ENCODE measurements at regions not wholly inside any gene's neighbourhood (a gene's known extent, or its start where the extent isn't known, plus 50 kb on each side); places are given as distances from the start of the nearest gene placed in this dataset.

- intact Hi-C loops (cut with micrococcal nuclease), result no loop called here
Observed at GRCh38 chr1:116457946-116458604, 85.0 kb downstream of the ATP1A1 start.

More at GRCh38 chr1:116457946-116458604, 85.0 kb downstream of the ATP1A1 start:
- no peaks in the 10 kb centered on the region for H3K79me2 ChIP-seq (ENCODE audit: control insufficient read depth, insufficient read depth, low read length)
- DNase-seq (ENCODE audit: low read depth, low spot score), result no peak
- POLR2A ChIA-PET, result no interaction called here
- H3K9ac ChIP-seq (replicated peaks; ENCODE audit: extremely low read depth, insufficient read depth, low read length), result no peak overlapping the region
- no TSS peak for BruUV-seq (replicated peaks)
- no peak overlapping the region for H2AFZ ChIP-seq (ENCODE audit: low read depth, low read length)
- no peak for FAIRE-seq
- no peak overlapping the region for H3K27ac ChIP-seq (ENCODE audit: insufficient read depth, low read depth, low read length)
- TF ChIP-seq MAX (IDR thresholded peaks at IDR 0.05; ENCODE audit: insufficient read depth, insufficient read length), result no peak
- no peak for TF ChIP-seq GATA2 (IDR thresholded peaks at IDR 0.05; ENCODE audit: insufficient read depth, insufficient read length, low read depth, low read length)
- no peak for TF ChIP-seq FOS (IDR thresholded peaks at IDR 0.05; ENCODE audit: borderline replicate concordance, insufficient read depth, low read length)
- TF ChIP-seq JUN (IDR thresholded peaks at IDR 0.05; ENCODE audit: borderline replicate concordance, insufficient read depth, insufficient read length, low read depth), result no peak
- TF ChIP-seq POLR2AphosphoS5 (IDR thresholded peaks at IDR 0.05; ENCODE audit: insufficient read depth, low read depth, low read length), result no peak
- TF ChIP-seq POLR2A (IDR thresholded peaks at IDR 0.05; ENCODE audit: low read depth, low read length), result no peak
- no peak for TF ChIP-seq EZH2 (IDR thresholded peaks at IDR 0.05; ENCODE audit: borderline replicate concordance, low read depth, low read length, severe bottlenecking)
- TF ChIP-seq CTCF (IDR thresholded peaks at IDR 0.05; ENCODE audit: extremely low read depth in 1 of 2, insufficient read depth in 1 of 2, low read depth in 1 of 2, low read length in 2 of 2), result no peak
- no peak for TF ChIP-seq MYC (IDR thresholded peaks at IDR 0.05; ENCODE audit: low read depth, low read length)
- H3K4me3 ChIP-seq (replicated peaks in 1 of 3; ENCODE audit: insufficient read depth in 1 of 3, low read depth in 1 of 3, low read length in 3 of 3), result no peak overlapping the region
- no peaks in the 10 kb centered on the region for H3K36me3 ChIP-seq (ENCODE audit: control insufficient read depth in 2 of 2, extremely low read depth in 1 of 2, insufficient read depth in 2 of 2, low read length in 2 of 2)
- no peaks in the 10 kb centered on the region for H3K9me1 ChIP-seq (replicated peaks; ENCODE audit: control insufficient read depth, extremely low read depth, insufficient read depth, low read length)
- no peaks in the 10 kb centered on the region for H4K20me1 ChIP-seq (replicated peaks; ENCODE audit: control insufficient read depth, extremely low read depth, insufficient read depth, low read length)
- H3K27me3 ChIP-seq (ENCODE audit: control insufficient read depth in 2 of 2, insufficient read depth in 2 of 2, low read length in 2 of 2), result peaks cover 0 to 2% of the 10 kb centered on the region in 2 experiments
- no peak overlapping the region for H3K4me2 ChIP-seq (ENCODE audit: insufficient read depth, low read length)
- CTCF ChIA-PET, result interaction anchor here (1.2 kb wide), 2 partner anchors 27 to 319 kb away, joined by 3 to 8 read pairs; no protein-coding TSS in a partner anchor
- dilution Hi-C loops (cut with MboI; ENCODE audit: extremely low pct_ligation_motif_present, low sequenced_read_pairs), result no loop called here
- H3K9me3 ChIP-seq (replicated peaks; ENCODE audit: control insufficient read depth, insufficient read depth, low read length), result no peaks in the 10 kb centered on the region
- no peaks in the 10 kb centered on the region for H3K4me1 ChIP-seq (ENCODE audit: control insufficient read depth, extremely low read depth, insufficient read depth, low read length)
